ENCODE measurements at regions not wholly inside any gene's neighbourhood (a gene's known extent, or its start where the extent isn't known, plus 50 kb on each side); places are given as distances from the start of the nearest gene placed in this dataset.

- no peak for TF ChIP-seq POLR2A (IDR thresholded peaks at IDR 0.05)
- TF ChIP-seq POLR2AphosphoS5 (IDR thresholded peaks at IDR 0.05), result no peak
These were observed 89.3 kb upstream of the ALDH1A1 start for GRCh38 chr9:73042155-73042554.

All from suprapubic skin (tissue), 4 donors.